ENCODE measurements at regions not wholly inside any gene's neighbourhood (a gene's known extent, or its start where the extent isn't known, plus 50 kb on each side); places are given as distances from the start of the nearest gene placed in this dataset.

DNA sequence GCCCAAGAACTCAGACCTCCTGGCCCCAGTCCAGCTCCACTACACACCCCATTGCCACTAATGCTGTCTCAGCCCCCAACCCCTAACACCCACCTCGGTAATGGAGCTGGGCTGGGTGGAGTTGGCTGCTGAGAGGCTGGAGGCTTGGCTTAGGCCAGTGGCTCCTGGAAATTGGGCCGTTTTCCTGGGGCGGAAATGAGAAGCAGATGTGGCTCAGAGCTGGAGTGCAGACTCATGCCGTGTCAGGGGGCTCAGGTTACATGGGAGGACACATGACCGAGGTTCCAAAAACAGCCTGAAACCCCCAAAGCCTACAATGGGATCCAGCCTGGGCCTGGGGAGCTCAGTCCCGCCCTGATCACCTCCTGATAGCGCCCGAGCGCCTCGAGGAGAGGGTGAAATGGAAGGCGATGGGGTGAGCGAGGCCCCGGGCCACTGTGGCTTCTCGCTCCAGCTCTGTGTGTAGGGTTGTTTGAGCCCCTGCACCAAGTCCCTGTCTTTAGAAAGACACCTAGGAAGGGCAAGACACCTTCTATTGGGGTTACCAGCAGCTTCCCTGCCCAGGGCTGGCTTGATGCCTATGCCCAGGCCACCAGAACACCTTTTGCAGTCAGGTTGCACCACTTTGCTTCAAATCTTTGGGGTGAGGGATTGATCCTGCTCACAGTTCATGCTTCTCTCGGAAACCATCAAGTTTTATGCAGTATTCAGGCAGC is 175.7 kb upstream of the HAAO start:
- Histone ChIP-seq H3K79me2 (ENCODE audit: insufficient read depth, low read length) (no peaks in the 10 kb centered on the region), H3K4me1 (ENCODE audit: insufficient read depth, low read length) (peaks cover 62% of the 10 kb centered on the region), H2AFZ (ENCODE audit: low read length) (peak overlapping the region; percentile 56), H4K20me1 (ENCODE audit: insufficient read depth, low read length) (no peaks in the 10 kb centered on the region), H3K36me3 (ENCODE audit: insufficient read depth, low read length) (no peaks in the 10 kb centered on the region), H3K9me3 (ENCODE audit: low read depth, low read length) (no peaks in the 10 kb centered on the region), H3K27me3 (ENCODE audit: insufficient read depth, low read length) (no peaks in the 10 kb centered on the region), H3K4me3 (ENCODE audit: insufficient read depth, low read length) (no peak overlapping the region), H3K27ac (ENCODE audit: low read depth, low read length) (peak overlapping the region; percentile 82), H3K4me2 (ENCODE audit: insufficient read depth, low read length) (peak overlapping the region; percentile 12)
- peak; percentile 95 for DNase-seq (ENCODE audit: insufficient read length, low spot score, missing footprints)
- TF ChIP-seq, protein P1, sequence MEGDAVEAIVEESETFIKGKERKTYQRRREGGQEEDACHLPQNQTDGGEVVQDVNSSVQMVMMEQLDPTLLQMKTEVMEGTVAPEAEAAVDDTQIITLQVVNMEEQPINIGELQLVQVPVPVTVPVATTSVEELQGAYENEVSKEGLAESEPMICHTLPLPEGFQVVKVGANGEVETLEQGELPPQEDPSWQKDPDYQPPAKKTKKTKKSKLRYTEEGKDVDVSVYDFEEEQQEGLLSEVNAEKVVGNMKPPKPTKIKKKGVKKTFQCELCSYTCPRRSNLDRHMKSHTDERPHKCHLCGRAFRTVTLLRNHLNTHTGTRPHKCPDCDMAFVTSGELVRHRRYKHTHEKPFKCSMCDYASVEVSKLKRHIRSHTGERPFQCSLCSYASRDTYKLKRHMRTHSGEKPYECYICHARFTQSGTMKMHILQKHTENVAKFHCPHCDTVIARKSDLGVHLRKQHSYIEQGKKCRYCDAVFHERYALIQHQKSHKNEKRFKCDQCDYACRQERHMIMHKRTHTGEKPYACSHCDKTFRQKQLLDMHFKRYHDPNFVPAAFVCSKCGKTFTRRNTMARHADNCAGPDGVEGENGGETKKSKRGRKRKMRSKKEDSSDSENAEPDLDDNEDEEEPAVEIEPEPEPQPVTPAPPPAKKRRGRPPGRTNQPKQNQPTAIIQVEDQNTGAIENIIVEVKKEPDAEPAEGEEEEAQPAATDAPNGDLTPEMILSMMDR (IDR thresholded peaks at IDR 0.05; ENCODE audit: extremely low read depth, low read depth, low read length), result no peak

DNA sequence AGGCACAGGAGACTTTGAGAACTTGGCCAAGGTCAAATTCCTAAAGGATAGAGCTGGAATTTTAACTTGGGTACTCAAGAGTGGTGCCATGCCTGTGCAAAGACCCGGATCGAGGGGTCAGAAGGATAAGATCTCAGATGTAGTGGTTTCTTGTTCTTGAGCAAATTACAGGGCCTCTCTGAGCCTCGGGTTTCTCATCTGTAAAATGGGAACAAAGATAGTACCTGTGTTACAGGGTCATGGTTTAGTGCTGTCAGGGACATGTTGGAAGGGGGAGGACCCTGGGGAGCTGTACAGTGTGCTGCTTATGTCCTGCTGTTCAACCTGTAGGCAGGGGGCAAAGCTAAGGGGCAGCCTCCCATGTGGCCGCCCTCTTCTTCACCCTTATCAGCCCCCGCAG is 173.5 kb upstream of the HAAO start:
- Histone ChIP-seq H3K4me2 (ENCODE audit: insufficient read depth, low read length) (no peak overlapping the region), H3K79me2 (ENCODE audit: insufficient read depth, low read length) (no peaks in the 10 kb centered on the region), H3K27me3 (ENCODE audit: insufficient read depth, low read length) (no peaks in the 10 kb centered on the region), H3K27ac (ENCODE audit: low read depth, low read length) (peak overlapping the region; percentile 83), H2AFZ (ENCODE audit: low read length) (no peak overlapping the region), H3K9me3 (ENCODE audit: low read depth, low read length) (no peaks in the 10 kb centered on the region), H3K36me3 (ENCODE audit: insufficient read depth, low read length) (no peaks in the 10 kb centered on the region), H3K4me1 (ENCODE audit: insufficient read depth, low read length) (peaks cover 77% of the 10 kb centered on the region), H4K20me1 (ENCODE audit: insufficient read depth, low read length) (no peaks in the 10 kb centered on the region), H3K4me3 (ENCODE audit: insufficient read depth, low read length) (no peak overlapping the region)
- TF ChIP-seq, protein P1 (IDR thresholded peaks at IDR 0.05; ENCODE audit: extremely low read depth, low read depth, low read length), result no peak
- no peak for DNase-seq (ENCODE audit: insufficient read length, low spot score, missing footprints)

- Histone ChIP-seq H3K27me3 (ENCODE audit: insufficient read depth, low read length) (no peaks in the 10 kb centered on the region), H3K4me3 (ENCODE audit: insufficient read depth, low read length) (no peak overlapping the region), H3K4me2 (ENCODE audit: insufficient read depth, low read length) (peak overlapping the region; percentile 25), H3K36me3 (ENCODE audit: insufficient read depth, low read length) (no peaks in the 10 kb centered on the region), H4K20me1 (ENCODE audit: insufficient read depth, low read length) (no peaks in the 10 kb centered on the region), H3K9me3 (ENCODE audit: low read depth, low read length) (no peaks in the 10 kb centered on the region), H3K27ac (ENCODE audit: low read depth, low read length) (peak overlapping the region; percentile 83), H2AFZ (ENCODE audit: low read length) (no peak overlapping the region), H3K4me1 (ENCODE audit: insufficient read depth, low read length) (peaks cover 80% of the 10 kb centered on the region), H3K79me2 (ENCODE audit: insufficient read depth, low read length) (no peaks in the 10 kb centered on the region)
- TF ChIP-seq, protein P1 (IDR thresholded peaks at IDR 0.05; ENCODE audit: extremely low read depth, low read depth, low read length), result no peak
- no peak for DNase-seq (ENCODE audit: insufficient read length, low spot score, missing footprints)
Observed at GRCh38 chr2:42965196-42965595, 172.8 kb upstream of the HAAO start.

GRCh38 chr2:42964439-42965083 is 172.2 kb upstream of the HAAO start:
- peak overlapping the region; percentile 40 for H2AFZ ChIP-seq (ENCODE audit: low read length)
- H3K4me2 ChIP-seq (ENCODE audit: insufficient read depth, low read length), result peak overlapping the region; percentile 25
- H3K27me3 ChIP-seq (ENCODE audit: insufficient read depth, low read length), result no peaks in the 10 kb centered on the region
- H3K9me3 ChIP-seq (ENCODE audit: low read depth, low read length), result no peaks in the 10 kb centered on the region
- no peaks in the 10 kb centered on the region for H3K36me3 ChIP-seq (ENCODE audit: insufficient read depth, low read length)
- TF ChIP-seq, protein P1 (IDR thresholded peaks at IDR 0.05; ENCODE audit: extremely low read depth, low read depth, low read length), result no peak
- H3K27ac ChIP-seq (ENCODE audit: low read depth, low read length), result peak overlapping the region; percentile 83
- H3K4me1 ChIP-seq (ENCODE audit: insufficient read depth, low read length), result peaks cover 81% of the 10 kb centered on the region
- no peaks in the 10 kb centered on the region for H4K20me1 ChIP-seq (ENCODE audit: insufficient read depth, low read length)
- no peak overlapping the region for H3K4me3 ChIP-seq (ENCODE audit: insufficient read depth, low read length)
- no peaks in the 10 kb centered on the region for H3K79me2 ChIP-seq (ENCODE audit: insufficient read depth, low read length)
- peak; percentile 98 for DNase-seq (ENCODE audit: insufficient read length, low spot score, missing footprints)

Measured in osteoblast (primary cell).